Fibroblast of lung (primary cell): ENCODE measurements at regions not wholly inside any gene's neighbourhood (a gene's known extent, or its start where the extent isn't known, plus 50 kb on each side); places are given as distances from the start of the nearest gene placed in this dataset.
A peak's percentile ranks its signal among the peaks of the same experiment; 100 is the strongest.

Experiments
- DNase-seq, 2 donors: peaks; one replicate each; pipeline versions ENCODE4 v3.0.0 to v3.0.0-alpha.2; 2010; ENCODE audit warnings: low read depth in 2 of 2
- H2AFZ ChIP-seq: 2 replicates; pipeline ENCODE4 v1.5.1; 2012; ENCODE audit warnings: low read length, control low read depth, inconsistent platforms
- H3K27ac ChIP-seq: 2 replicates; pipeline ENCODE4 v1.5.1; 2011; ENCODE audit warnings: low read length, control low read depth; ENCODE audit not compliant: insufficient read depth
- H3K27me3 ChIP-seq: 2 replicates; pipeline ENCODE4 v1.5.1; 2011; ENCODE audit warnings: mild to moderate bottlenecking, low read length; ENCODE audit not compliant: control insufficient read depth, insufficient read depth
- H3K36me3 ChIP-seq: 2 replicates; pipeline ENCODE4 v1.5.1; 2011; ENCODE audit warnings: low read length; ENCODE audit not compliant: control insufficient read depth, insufficient read depth
- H3K4me1 ChIP-seq: 2 replicates; pipeline ENCODE4 v1.5.1; 2011; ENCODE audit warnings: low read length; ENCODE audit not compliant: control insufficient read depth, insufficient read depth; ENCODE audit errors: extremely low read depth
- H3K4me2 ChIP-seq: 2 replicates; pipeline ENCODE4 v1.5.1; 2011; ENCODE audit warnings: low read length, control low read depth; ENCODE audit not compliant: insufficient read depth; ENCODE audit errors: extremely low read depth
- H3K4me3 ChIP-seq, 4 experiments: fragments of 200-600 bp in 1 of 4; sonication (generic) in 1 of 4; replicated peaks in 1 of 4; 2 replicates each; pipeline ENCODE4 v1.5.1; 2011 to 2016; ENCODE audit warnings: low read length in 4 of 4, low read depth in 3 of 4, mild to moderate bottlenecking in 3 of 4, control low read depth in 2 of 4, inconsistent platforms in 1 of 4, mixed read lengths in 1 of 4; ENCODE audit not compliant: insufficient read depth in 1 of 4; ENCODE audit errors: control extremely low read depth in 1 of 4
- H3K79me2 ChIP-seq: 2 replicates; pipeline ENCODE4 v1.5.1; 2012; ENCODE audit warnings: mild to moderate bottlenecking, low read length, inconsistent platforms; ENCODE audit not compliant: control insufficient read depth, insufficient read depth
- H3K9ac ChIP-seq: 2 replicates; pipeline ENCODE4 v1.5.1; 2011; ENCODE audit warnings: mild to moderate bottlenecking, low read length, control low read depth; ENCODE audit not compliant: insufficient read depth
- H3K9me3 ChIP-seq: 2 replicates; pipeline ENCODE4 v1.5.1; 2012; ENCODE audit warnings: low read depth, low read length; ENCODE audit not compliant: control insufficient read depth, insufficient read depth
- H4K20me1 ChIP-seq: 2 replicates; pipeline ENCODE4 v1.5.1; 2011; ENCODE audit warnings: low read length; ENCODE audit not compliant: control insufficient read depth, insufficient read depth; ENCODE audit errors: extremely low read depth
- EZH2 ChIP-seq: IDR thresholded peaks from 2 replicates; pipeline ENCODE4 v1.5.1; 2012; ENCODE audit warnings: low read length, control low read depth, mild to moderate bottlenecking; ENCODE audit errors: missing control alignments
- TF ChIP-seq, protein P1 (sequence below), 2 donors: IDR thresholded peaks in 1 of 2; conservative IDR thresholded peaks in 1 of 2; 1 replicate in 1 of 2; 2 replicates in 1 of 2; pipeline ENCODE4 v1.5.1; 2011 to 2012; ENCODE audit warnings: low read length in 2 of 2, control low read depth in 1 of 2, inconsistent platforms in 1 of 2, low read depth in 1 of 2, mild to moderate bottlenecking in 1 of 2

DNA sequence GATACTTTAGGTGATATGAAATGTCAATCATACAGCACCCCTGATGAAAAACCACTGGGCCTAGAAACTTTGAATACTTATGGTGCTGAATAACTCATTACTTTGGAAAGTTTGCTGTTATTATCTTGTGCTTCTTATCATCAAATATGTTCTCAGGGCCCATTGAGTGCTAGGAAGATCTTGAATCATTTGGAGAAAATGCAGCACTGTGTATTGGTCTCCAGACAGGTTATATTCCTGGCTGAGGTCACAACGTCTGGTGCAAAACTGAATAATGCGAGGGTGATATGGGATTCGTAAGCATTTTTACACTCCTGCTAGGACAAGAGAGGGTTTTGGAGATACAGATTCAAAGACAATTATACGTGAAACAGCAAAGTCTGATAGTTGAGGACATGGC is 249.4 kb upstream of the TNC start:
- Histone ChIP-seq H4K20me1 (no peaks in the 10 kb centered on the region), H2AFZ (no peak overlapping the region), H3K4me2 (no peak overlapping the region), H3K9me3 (no peaks in the 10 kb centered on the region), H3K27ac (no peak overlapping the region), H3K9ac (no peak overlapping the region), H3K27me3 (no peaks in the 10 kb centered on the region), H3K36me3 (no peaks in the 10 kb centered on the region), H3K4me3 (no peak overlapping the region), H3K79me2 (no peaks in the 10 kb centered on the region), H3K4me1 (peaks cover 12% of the 10 kb centered on the region)
- peak in 1 of 2 donors; percentile 85 for DNase-seq
- TF ChIP-seq EZH2 = no peak
- TF ChIP-seq, protein P1, sequence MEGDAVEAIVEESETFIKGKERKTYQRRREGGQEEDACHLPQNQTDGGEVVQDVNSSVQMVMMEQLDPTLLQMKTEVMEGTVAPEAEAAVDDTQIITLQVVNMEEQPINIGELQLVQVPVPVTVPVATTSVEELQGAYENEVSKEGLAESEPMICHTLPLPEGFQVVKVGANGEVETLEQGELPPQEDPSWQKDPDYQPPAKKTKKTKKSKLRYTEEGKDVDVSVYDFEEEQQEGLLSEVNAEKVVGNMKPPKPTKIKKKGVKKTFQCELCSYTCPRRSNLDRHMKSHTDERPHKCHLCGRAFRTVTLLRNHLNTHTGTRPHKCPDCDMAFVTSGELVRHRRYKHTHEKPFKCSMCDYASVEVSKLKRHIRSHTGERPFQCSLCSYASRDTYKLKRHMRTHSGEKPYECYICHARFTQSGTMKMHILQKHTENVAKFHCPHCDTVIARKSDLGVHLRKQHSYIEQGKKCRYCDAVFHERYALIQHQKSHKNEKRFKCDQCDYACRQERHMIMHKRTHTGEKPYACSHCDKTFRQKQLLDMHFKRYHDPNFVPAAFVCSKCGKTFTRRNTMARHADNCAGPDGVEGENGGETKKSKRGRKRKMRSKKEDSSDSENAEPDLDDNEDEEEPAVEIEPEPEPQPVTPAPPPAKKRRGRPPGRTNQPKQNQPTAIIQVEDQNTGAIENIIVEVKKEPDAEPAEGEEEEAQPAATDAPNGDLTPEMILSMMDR (conservative IDR thresholded peaks at IDR 0.05 in 1 of 2, IDR thresholded peaks at IDR 0.05 in 1 of 2; ENCODE audit: low read depth in 1 of 2, low read length in 2 of 2) = no peak

DNA sequence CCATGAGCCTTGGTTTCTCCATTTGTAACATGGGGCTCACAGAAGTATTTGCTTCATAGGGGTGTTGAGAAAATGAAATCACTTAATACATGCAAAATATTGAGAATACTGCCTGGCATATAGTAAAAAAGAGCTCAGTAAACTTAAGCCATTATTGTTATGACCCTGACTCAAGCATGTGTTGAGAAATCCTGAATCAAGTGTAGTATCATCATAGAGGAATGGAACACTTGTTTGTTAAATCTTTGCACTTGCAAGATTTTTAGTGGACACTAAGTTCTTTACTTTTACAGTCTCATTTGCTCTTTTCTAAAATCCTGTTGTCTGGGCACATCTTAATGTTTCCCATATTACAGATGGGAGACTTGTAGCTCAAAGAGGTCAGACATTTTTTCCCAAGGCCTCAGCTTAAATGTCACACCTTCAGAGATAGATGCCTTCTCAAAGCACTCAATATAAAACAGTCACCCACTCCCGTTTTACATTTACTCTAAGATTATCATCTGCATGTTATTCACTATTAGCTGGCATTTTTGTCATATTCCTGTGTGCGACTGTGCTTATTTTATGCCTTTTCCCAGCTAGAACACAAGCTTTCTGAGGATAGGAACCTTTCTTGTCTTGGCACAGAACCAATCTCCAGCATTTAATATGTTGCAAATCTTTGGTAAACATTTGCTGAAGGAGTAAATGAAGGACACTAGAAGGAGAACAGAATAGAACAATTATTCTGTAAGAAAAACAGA is 250.0 kb upstream of the TNC start:
- H3K4me1 ChIP-seq = peaks cover 12% of the 10 kb centered on the region
- no peak overlapping the region for H2AFZ ChIP-seq
- no peaks in the 10 kb centered on the region for H3K9me3 ChIP-seq
- no peaks in the 10 kb centered on the region for H4K20me1 ChIP-seq
- no peaks in the 10 kb centered on the region for H3K36me3 ChIP-seq
- H3K79me2 ChIP-seq = no peaks in the 10 kb centered on the region
- H3K4me3 ChIP-seq = no peak overlapping the region
- H3K27ac ChIP-seq = no peak overlapping the region
- no peak overlapping the region for H3K9ac ChIP-seq
- H3K27me3 ChIP-seq = no peaks in the 10 kb centered on the region
- H3K4me2 ChIP-seq = no peak overlapping the region
- DNase-seq = peak; percentile 51 to 62
- TF ChIP-seq, protein P1 (conservative IDR thresholded peaks at IDR 0.05 in 1 of 2, IDR thresholded peaks at IDR 0.05 in 1 of 2; ENCODE audit: low read depth in 1 of 2, low read length in 2 of 2) = no peak
- no peak for TF ChIP-seq EZH2

DNA sequence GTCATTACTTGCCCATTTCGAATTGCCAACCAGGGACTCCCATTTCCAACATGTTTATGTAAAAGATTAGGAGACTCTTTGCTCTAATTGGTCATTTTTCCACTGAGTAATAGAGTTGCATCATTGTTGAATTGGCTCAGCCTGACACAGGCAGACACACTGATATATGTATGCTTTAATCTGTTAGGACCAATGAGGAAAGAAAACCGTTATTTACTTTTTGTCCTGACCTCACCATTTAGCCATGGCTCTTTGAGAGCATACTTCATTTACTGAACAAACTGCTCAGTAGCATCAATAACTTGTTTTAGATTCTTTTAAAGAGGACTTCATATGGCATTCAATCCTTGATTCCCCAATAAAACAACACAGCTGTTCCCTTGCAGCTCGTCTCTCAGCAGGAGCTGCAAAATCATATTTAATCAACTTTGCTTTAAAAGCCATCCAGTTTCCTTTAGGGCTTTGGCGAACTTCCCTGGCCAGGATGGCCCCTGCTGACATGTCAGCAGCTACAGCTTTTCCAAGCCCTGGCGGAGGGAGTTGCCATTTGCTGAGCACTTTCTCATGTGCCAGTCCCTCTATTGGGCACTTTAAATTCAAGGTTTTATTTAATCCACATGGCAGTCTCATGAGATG is 251.5 kb upstream of the TNC start:
- H3K4me2 ChIP-seq = no peak overlapping the region
- H3K36me3 ChIP-seq = no peaks in the 10 kb centered on the region
- TF ChIP-seq EZH2 = no peak
- TF ChIP-seq, protein P1 (conservative IDR thresholded peaks at IDR 0.05 in 1 of 2, IDR thresholded peaks at IDR 0.05 in 1 of 2; ENCODE audit: low read depth in 1 of 2, low read length in 2 of 2) = no peak
- H3K9ac ChIP-seq = no peak overlapping the region
- H3K27ac ChIP-seq = peak overlapping the region; percentile 20
- no peak overlapping the region for H3K4me3 ChIP-seq
- H3K79me2 ChIP-seq = no peaks in the 10 kb centered on the region
- H3K9me3 ChIP-seq = no peaks in the 10 kb centered on the region
- no peak overlapping the region for H2AFZ ChIP-seq
- DNase-seq = peak; percentile 81 to 95
- no peaks in the 10 kb centered on the region for H3K27me3 ChIP-seq
- H4K20me1 ChIP-seq = no peaks in the 10 kb centered on the region
- peaks cover 12% of the 10 kb centered on the region for H3K4me1 ChIP-seq
